Calu3 (cell line): ENCODE measurements at regions not wholly inside any gene's neighbourhood (a gene's known extent, or its start where the extent isn't known, plus 50 kb on each side); places are given as distances from the start of the nearest gene placed in this dataset.
A peak's percentile ranks its signal among the peaks of the same experiment; 100 is the strongest.

Experiments used
- BruUV-seq: library from RNA; stranded (reverse); fragments of 400-500 nt; replicated peaks from 2 replicates; lab custom pipeline; 2021; lab: Mats Ljungman, UMichigan
- CTCF ChIA-PET: fragments of 300-600 bp; sonication (Branson Sonifier 250); formaldehyde crosslinking; loops from one replicate; lab custom pipeline; 2022; ENCODE audit warnings: antibody characterized with exemption; lab: Charles Lee
- DNase-seq: peaks from one replicate; pipeline ENCODE4 v3.0.0; 2022
- H3K27ac Mint-ChIP-seq: one replicate; pipeline ENCODE4 v1.8.0; 2022; ENCODE audit warnings: mixed read lengths; ENCODE audit not compliant: unreplicated experiment
- H3K27me3 Mint-ChIP-seq: one replicate; pipeline ENCODE4 v1.8.0; 2022; ENCODE audit warnings: mixed read lengths; ENCODE audit not compliant: unreplicated experiment
- H3K36me3 Mint-ChIP-seq: one replicate; pipeline ENCODE4 v1.8.0; 2022; ENCODE audit warnings: mild to moderate bottlenecking, moderate library complexity, mixed read lengths; ENCODE audit not compliant: insufficient read depth, unreplicated experiment
- H3K4me1 Mint-ChIP-seq: one replicate; pipeline ENCODE4 v1.8.0; 2022; ENCODE audit warnings: mild to moderate bottlenecking, low read depth, mixed read lengths; ENCODE audit not compliant: unreplicated experiment
- H3K4me3 Mint-ChIP-seq: one replicate; pipeline ENCODE4 v1.8.0; 2022; ENCODE audit warnings: mild to moderate bottlenecking, low read depth, moderate library complexity, mixed read lengths; ENCODE audit not compliant: unreplicated experiment
- H3K9me3 Mint-ChIP-seq: one replicate; pipeline ENCODE4 v1.8.0; 2022; ENCODE audit warnings: low read depth, mixed read lengths; ENCODE audit not compliant: unreplicated experiment
- intact Hi-C: fragments of 100-400 bp; cut with micrococcal nuclease; formaldehyde crosslinking; loops from one replicate; pipeline ENCODE4 v1.10.0; 2022; ENCODE audit not compliant: unreplicated experiment
- TF ChIP-seq, protein P1 (sequence below): fragments of 200-600 bp; IDR thresholded peaks from one replicate; pipeline ENCODE4 v1.8.0; 2022; ENCODE audit warnings: antibody characterized with exemption; ENCODE audit not compliant: unreplicated experiment

DNA sequence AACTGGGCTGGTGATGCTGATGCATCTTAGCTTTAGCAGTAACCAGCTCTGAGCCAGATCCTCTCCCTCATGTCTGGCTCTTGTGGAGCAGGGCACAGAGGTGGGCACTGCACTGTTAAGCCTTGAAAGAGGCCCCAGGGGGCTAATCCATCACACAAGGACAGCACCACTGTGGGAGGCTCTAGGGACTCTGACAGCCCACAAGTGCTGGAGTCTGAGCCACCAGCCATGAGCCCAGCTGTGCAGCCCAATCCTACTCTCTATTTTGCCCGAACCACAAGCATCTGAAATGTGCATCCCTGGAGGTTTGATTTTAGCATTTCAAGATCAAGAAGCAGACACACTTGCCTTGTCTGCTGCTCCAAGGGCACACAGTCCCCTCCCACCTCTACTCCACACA, 407.1 kb upstream of the TRPC7 start:
- DNase-seq: no peak
- peaks cover 7% of the 10 kb centered on the region for H3K4me1 Mint-ChIP-seq
- no peaks in the 10 kb centered on the region for H3K36me3 Mint-ChIP-seq
- H3K9me3 Mint-ChIP-seq: no peaks in the 10 kb centered on the region
- no peak overlapping the region for H3K27ac Mint-ChIP-seq
- TF ChIP-seq, protein P1, sequence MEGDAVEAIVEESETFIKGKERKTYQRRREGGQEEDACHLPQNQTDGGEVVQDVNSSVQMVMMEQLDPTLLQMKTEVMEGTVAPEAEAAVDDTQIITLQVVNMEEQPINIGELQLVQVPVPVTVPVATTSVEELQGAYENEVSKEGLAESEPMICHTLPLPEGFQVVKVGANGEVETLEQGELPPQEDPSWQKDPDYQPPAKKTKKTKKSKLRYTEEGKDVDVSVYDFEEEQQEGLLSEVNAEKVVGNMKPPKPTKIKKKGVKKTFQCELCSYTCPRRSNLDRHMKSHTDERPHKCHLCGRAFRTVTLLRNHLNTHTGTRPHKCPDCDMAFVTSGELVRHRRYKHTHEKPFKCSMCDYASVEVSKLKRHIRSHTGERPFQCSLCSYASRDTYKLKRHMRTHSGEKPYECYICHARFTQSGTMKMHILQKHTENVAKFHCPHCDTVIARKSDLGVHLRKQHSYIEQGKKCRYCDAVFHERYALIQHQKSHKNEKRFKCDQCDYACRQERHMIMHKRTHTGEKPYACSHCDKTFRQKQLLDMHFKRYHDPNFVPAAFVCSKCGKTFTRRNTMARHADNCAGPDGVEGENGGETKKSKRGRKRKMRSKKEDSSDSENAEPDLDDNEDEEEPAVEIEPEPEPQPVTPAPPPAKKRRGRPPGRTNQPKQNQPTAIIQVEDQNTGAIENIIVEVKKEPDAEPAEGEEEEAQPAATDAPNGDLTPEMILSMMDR: no peak
- BruUV-seq: no TSS peak
- intact Hi-C loops: loop anchor here (5.0 kb wide), 1 partner anchor 885 kb away; no protein-coding TSS in a partner anchor
- CTCF ChIA-PET: interaction anchor here (0.6 kb wide), 1 partner anchor 62 kb away, joined by 4 read pairs; no protein-coding TSS in a partner anchor
- peaks cover 81% of the 10 kb centered on the region for H3K27me3 Mint-ChIP-seq
- H3K4me3 Mint-ChIP-seq: no peak overlapping the region

DNA sequence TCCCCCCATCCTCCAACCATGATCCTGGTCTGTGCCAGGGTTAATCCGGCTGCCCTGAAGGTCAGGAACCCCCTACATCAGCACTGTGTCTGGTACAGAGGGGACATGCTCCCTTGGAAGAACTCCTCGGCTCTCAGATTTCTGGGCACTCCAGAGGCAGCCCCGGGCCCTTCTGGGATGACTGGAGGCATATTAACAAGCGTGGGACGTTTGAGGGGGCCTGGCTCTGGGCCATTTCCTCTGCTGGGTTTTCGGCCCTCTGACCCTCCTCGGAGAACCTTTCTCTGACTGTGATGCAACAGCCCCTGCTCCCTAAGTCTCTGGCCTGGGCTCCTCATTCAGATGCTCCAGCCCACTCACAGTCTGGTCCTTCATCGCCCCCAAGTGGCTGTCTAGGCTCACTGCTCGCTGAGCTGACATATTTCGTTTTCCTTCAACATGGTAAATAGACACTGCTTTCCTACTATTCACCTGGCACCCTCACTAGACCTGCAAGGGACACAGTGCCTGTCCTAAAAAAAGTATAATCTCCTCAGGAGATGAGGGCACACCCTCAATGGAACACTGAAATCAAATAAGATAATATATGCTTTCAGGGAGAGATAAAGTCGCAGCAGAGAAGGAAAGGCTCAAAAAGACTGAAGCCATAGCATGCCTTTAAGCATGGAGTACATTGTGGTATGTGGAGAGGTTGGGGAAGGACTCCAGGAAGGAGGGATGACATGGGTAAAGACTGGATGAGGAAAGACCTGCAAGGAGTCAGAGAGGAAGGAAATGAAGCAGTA, 404.7 kb upstream of the TRPC7 start:
- DNase-seq: peak; percentile 81
- no peak overlapping the region for H3K4me3 Mint-ChIP-seq
- TF ChIP-seq, protein P1: peak; percentile 73
- peaks cover 84% of the 10 kb centered on the region for H3K27me3 Mint-ChIP-seq
- no peaks in the 10 kb centered on the region for H3K36me3 Mint-ChIP-seq
- CTCF ChIA-PET: interaction anchor here (0.6 to 1.6 kb wide), 8 partner anchors 9 to 521 kb away, joined by 3 to 10 read pairs (median 4); partner anchors contain the start of gene TRPC7
- H3K4me1 Mint-ChIP-seq: peaks cover 7% of the 10 kb centered on the region
- BruUV-seq: no TSS peak
- intact Hi-C loops: loop anchor here (1.0 to 5.0 kb wide), 3 partner anchors 405 to 883 kb away; partner anchors contain the start of gene TRPC7
- no peak overlapping the region for H3K27ac Mint-ChIP-seq
- H3K9me3 Mint-ChIP-seq: no peaks in the 10 kb centered on the region

DNA sequence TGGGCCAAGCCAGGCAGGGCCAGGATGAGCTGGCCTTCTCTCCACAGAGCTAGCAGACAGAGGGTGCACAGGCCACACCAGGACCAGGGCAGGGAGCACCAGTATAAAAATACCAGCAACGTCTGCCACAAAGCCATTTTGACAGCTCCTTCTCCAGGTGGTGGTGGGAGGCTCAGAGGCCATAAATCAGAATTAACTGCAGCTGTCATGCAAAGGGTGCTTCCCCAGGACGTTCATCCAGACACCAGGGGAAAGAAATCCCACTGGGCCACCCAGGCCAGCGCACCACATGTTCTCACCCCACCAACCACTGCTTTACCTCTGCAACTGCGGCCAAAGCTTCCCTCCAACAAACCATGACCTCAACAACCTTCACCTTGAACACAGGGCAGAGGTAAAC, 403.7 kb upstream of the TRPC7 start:
- BruUV-seq: no TSS peak
- H3K36me3 Mint-ChIP-seq: no peaks in the 10 kb centered on the region
- intact Hi-C loops: no loop called here

DNA sequence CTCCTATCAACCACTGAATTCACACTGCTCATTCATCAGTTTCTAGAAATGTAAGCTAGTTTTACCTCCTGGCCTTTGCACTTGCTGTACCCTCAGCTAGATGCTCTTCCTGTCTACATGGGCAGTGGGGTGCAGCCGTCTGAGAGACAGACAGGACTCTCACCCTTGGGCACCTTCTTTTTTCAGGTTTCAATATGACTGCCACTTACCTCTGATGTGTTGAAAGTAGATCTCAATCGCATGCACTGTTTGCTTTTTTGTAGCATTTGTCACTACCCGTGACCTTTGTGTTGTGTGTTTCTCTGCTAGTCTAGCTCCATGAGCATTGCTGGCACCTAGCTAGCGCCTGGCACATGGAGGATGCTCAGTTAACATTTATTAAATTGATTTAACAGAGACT, 403.1 kb upstream of the TRPC7 start:
- H3K27ac Mint-ChIP-seq: no peak overlapping the region
- no peak overlapping the region for H3K4me3 Mint-ChIP-seq
- no peaks in the 10 kb centered on the region for H3K9me3 Mint-ChIP-seq
- BruUV-seq: no TSS peak
- intact Hi-C loops: no loop called here
- H3K27me3 Mint-ChIP-seq: peaks cover 75% of the 10 kb centered on the region
- peaks cover 7% of the 10 kb centered on the region for H3K4me1 Mint-ChIP-seq
- DNase-seq: no peak
- H3K36me3 Mint-ChIP-seq: no peaks in the 10 kb centered on the region
- TF ChIP-seq, protein P1: no peak
- CTCF ChIA-PET: interaction anchor here (0.8 to 1.3 kb wide), 4 partner anchors 83 to 552 kb away, joined by 3 to 4 read pairs (median 3); partner anchors contain the start of gene TRPC7

More for the DNA sequence above, 403.7 kb upstream of the TRPC7 start:
- Mint-ChIP-seq H3K27me3 (peaks cover 75% of the 10 kb centered on the region), H3K4me3 (no peak overlapping the region), H3K27ac (no peak overlapping the region), H3K9me3 (no peaks in the 10 kb centered on the region), H3K4me1 (peaks cover 7% of the 10 kb centered on the region)
- CTCF ChIA-PET: interaction anchor here (0.8 to 1.6 kb wide), 5 partner anchors 83 to 551 kb away, joined by 3 to 10 read pairs (median 3); partner anchors contain the start of gene TRPC7
- no peak for DNase-seq
- TF ChIP-seq, protein P1: no peak
